T-helper 1 cell (primary cell): ENCODE measurements at regions not wholly inside any gene's neighbourhood (a gene's known extent, or its start where the extent isn't known, plus 50 kb on each side); places are given as distances from the start of the nearest gene placed in this dataset.
"Not testable (repeated sequence)": the region's sequence is repeated elsewhere in the genome, so short reads cannot be mapped to it uniquely, and the experiment has no call there.

Source experiments
- DNase-seq, 5 donors: peaks; one replicate each; pipeline ENCODE4 v3.0.0-alpha.2; 2012 to 2020

DNA sequence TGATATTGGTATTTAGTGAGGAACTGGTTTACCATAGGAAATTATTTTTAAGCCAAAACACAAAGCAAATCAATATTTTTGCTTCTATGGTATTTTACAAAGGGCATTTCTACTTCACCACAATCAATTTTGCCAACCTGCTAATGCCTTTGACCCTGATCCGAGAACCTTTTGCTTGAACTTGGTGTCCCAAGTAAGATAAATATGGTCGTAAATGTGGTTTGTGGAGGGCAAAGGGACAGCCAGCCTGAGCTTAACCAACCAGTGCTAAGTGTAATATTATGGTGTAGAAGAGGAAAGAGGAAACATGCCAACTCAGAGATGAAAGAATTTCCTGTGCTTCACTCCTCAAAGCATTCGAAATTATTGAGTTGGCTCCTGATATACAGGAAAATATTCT, 148.4 kb downstream of the C3orf38 start:
- no peak for DNase-seq

DNA sequence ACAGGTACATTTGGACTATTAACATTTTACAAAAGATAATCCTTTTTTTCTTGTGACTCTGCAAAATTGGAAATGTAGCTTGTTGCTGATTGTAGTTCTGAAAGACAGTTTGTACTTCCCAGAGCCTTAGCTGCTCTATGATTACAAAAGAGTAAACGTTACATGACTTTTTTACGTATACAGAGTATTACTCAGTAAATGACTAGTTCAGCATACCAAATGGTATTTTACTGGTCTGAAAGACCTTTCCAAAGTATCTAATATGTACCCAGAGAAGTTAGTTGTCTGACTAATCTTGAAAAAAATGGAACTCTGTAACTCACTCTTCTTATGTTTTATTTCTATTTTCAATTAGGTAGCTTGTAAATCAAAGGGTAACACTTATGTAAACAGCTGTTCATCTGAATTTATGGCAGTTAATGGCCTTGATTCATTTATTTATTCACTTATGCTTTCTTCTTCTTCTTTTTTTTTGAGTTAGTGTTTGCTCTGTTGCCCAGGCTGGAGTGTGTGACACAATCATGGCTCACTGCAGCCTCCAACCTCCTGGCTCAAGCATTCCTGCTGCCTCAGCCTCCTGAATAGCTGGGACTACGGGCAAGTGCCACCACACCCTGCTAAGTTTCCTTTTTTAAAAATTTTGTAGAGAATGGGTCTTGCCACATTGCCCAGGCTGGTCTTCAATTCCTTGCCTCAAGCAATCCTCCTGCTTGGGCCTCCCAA, 151.7 kb downstream of the C3orf38 start:
- no peak for DNase-seq

DNA sequence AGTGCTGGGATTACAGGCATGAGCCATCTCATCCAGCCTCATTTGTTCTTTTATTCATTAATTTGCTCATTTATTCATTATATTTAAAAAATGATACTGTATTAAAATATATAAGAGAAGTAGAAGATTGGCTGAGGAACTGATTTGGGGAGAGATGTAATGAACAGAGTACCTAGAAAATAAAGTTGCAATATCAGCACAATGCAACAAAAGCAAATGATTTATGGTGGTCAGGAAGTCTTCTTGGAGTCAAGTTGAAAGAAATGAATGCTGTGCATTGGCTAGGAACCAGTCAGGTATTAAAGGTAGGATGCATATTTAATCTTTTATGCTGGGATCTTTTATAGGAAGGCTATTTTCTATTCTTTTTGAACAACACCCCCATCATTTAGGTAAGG, 152.2 kb downstream of the C3orf38 start:
- no peak for DNase-seq

DNA sequence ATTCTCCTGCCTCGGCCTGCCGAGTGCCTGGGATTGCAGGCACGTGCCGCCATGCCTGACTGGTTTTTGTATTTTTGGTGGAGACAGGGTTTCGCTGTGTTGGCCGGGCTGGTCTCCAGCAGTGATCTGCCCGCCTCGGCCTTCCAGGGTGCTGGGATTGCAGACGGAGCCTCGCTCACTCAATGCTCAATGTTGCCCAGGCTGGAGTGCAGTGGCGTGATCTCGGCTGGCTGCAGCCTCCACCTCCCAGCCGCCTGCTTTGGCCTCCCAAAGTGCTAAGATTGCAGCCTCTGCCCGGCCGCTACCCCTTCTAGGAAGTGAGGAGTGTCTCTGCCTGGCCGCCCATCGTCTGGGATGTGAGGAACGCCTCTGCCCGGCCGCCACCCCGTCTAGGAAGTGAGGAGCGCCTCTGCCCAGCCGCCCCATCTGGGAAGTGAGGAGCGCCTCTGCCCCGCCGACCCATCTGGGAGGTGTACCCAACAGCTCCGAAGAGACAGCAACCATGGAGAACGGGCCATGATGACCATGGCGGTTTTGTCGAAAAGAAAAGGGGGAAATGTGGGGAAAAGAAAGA, 153.7 kb downstream of the C3orf38 start:
- DNase-seq: not testable (repeated sequence)

DNA sequence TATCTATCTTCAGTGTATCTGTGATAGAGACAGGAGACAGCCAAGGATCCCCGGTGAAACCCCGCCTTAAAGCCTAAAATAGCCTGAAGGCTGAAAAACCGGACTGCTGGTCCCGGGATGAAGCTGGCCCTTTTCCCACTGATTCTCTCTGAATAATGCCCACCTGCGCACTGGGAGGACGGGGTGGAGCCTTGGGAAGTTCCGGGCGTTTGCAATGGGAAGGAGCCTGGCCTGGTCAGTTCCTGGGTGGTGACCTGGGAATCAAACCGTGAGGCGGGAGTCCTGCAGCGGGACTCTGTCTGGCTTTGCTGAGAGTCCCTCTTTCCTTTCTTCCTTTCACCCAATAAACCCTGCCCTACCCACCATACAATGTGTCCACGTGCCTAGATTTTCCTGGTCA, 157.9 kb downstream of the C3orf38 start:
- DNase-seq: no peak

DNA sequence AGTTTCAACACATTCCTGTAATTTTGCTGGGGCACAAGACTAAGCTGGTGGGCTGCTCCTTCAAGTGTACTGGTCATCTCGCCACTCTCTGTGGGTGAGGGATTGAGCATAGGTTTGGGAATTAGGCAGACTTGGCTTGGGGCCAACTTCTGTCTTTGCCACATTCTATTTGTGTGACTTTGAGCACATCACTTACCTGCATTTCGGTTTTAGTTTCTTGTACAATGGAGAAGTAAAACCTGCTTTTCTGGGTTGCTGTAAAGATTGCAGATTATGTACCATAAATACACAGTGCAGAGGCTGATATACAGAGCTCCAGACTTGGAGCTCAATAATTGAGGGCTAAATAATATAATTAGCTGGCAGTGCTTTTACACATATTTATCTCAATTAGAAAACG, 162.1 kb downstream of the C3orf38 start:
- DNase-seq: no peak

DNA sequence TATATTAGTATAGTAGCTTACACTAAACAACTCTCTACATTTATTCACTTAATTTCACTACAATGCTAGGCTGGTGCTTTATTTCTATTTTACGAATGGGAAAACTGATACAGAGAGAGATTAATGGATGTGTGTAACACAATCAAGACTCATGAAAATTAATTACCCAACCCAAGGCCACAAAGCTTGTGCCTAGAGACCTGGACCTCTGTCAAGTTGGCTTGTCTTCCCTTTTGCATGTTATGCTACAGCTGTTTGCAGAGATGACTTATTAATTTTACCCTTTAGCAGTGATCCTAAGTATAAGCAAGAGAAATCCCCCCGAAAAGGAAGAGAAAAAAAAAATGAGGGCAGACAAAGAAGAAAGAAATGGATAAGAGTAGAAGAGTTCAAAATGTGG, 162.5 kb downstream of the C3orf38 start:
- no peak for DNase-seq

DNA sequence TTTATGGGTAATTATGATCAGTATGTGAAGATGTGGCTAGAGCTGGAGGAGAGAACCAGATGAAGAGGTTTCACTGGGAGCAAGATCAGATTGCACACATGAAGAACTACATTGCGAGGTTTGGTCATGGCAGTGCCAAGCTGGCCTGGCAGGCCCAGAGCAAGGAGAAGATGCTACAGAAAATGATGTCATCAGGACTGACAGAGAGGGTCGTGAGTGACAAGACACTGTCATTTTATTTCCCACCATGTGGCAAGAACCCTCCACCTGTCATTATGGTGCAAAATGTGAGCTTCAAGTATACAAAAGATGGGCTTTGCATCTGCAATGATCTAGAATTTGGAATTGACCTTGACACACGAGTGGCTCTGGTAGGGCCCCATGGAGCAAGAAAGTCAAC, 168.3 kb downstream of the C3orf38 start:
- DNase-seq: no peak

DNA sequence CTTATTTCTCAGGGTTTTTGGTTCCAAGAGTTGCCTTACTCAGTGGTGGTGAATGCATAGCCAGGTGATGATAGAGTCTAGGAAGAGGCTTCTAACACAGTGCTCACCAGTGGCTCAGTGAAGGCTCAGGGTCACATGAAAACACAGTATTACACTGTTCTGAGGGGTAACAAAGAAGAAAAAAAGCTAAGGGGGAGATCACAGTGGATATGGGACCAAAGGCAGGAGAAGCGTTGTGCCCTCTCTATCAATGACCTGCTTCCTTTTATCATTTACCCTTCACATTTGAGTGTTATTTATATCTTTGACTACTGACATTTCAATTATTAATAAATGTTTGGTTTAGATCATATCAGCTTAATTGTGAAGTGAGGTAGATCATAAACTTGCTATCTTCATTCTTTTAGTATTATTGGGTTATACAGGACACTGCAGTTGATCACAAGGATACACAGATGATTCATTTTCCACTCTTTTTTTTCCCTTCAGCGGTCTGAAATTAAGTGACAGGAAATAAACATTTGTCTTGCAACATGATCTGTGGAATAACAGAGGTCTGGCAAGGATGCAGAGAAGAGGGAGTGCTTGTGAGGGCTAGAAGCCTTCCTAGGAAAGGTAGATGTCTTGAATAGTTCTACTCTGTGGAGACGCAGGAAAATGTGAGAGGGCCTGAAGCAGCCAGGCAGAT, 171.7 kb downstream of the C3orf38 start:
- no peak for DNase-seq

DNA sequence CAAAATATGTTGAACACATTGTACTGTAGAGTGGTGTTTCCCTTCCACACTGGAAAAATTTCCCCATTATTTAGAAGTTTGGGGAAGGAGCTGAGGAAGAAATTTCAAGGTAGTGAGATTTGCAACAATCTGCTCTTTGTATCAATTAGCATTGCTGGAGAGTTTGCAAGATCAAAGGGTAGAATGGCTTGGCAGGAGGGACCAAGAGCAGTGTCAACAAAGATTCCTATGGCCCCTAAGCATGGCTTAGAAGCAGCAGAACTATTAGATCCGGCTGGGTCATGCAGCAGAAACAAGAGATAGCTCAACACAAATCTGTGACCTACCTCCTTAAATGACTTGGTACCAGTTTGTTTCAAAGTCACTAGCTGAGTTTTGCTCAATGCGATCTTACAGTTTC, 175.0 kb downstream of the C3orf38 start:
- DNase-seq: no peak

DNA sequence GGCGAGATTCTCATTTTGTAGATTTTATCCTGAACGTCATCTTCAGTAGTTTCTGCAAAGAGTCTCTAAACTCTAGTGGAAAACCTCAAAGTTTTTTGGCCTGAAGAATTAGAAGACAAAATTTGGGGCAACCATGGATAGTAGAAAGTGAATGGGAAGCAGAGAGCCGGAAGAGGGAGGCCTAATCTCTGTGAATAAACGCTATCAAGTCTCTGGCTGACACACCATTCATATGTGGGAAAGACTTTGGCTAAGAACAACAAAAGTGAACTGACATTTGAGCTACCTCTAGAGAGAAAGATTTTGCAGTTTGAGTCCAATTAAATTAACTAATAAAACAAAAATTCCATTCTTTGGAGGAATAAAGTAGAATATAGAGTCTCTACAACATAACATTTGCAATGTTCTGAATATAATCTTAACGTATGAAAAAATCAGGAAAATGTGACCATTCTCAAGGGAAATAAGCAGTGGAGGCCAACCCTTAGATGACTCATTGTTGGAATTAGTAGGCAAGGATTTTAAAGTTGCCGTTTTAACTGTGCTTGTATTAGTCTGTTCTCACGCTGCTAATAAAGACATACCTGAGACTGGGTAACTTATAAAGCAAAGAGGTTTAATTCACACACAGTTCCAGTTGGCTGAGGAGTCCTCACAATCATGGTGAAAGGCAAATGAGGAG, 184.6 kb downstream of the C3orf38 start:
- no peak for DNase-seq

DNA sequence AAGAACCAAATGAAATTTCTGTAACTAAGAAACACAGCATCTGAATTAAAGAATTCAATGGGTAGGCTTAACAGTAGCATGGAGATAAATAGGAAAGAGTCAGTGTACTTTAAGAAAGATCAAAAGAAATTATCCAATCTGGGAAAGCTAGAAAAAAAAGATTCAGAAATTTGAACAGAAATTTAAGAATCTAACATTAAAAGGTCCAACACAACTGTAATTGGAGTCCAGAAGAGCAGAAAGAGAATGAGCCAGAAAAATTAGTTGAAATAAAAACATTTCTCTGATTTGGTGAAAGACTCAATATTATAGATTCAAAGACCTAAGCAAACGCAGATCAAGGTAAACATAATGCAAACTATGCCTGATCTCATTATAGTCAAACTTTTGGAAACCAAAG, 187.1 kb downstream of the C3orf38 start:
- DNase-seq: no peak

DNA sequence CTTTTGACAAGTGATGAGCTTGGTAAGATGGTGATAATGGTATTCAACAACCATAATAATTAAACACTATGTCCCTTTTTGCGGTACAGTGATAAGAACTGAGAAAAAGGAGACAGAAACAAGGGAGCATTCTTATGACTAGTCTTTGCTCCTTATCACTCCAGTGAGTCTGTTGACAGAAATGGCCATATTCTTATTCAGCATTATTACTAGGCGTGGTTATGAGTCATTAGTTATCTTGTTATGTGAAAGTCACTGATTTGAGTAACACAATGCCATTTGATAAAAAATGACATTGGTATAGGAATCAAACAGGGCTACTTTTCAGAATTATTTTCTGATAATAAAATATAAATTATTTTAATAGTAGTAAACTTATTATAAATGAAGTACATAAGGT, 193.5 kb downstream of the C3orf38 start:
- DNase-seq: no peak

DNA sequence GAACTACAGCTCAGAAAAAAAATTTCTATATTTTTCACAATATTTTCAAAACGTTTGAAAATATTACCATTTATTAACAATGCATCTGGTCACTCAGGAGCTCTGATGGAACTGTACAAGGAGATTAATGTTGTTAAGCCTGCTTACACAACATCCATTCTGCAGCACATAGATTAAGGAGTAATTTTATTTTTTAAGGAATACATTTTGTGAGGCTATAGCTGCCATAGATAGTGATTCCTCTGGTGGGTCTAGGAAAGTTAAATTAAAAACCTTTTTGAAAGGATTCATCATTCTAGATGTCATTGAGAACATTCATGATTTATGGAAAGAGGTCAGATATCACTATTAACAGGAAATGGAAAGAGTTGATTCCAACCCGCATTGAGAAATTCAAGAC, 196.9 kb downstream of the C3orf38 start:
- DNase-seq: no peak

DNA sequence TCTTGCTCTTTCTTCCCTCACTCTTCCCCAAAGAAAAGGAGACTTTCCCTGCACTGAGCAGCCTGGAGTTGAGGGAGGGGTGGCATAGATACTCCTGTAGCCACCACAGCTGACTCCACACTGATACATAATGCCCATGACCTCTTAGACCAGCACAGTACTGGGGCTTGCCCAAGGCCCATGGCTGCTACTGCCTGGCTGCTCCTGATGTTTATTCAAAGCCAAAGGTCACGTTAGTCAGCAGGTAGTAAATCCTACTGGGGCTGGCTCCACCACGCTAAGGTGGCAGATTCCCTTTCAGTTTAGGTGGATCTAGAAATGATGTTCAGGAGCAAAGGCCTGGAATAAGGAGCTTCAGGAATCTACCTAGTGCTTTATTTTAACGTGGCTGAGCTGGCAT, 212.7 kb downstream of the C3orf38 start:
- no peak for DNase-seq

DNA sequence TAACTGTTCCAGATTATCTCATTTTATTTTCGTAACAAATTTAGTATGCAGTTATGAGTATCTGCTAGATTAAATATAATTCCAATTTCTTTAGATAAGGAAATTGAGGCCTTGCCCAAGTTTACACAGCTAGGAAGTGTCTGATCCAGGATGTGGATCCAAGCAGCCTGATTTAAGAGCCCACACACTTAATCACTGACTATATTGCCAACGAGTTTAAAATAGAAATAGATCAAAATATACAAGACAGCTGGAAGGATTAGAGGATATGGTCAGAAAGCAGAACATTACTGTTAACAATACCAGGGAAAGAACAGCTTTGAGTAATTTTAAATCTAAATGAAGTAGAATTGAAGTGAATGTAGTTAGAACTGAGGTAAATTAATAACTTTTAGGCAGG, 215.2 kb downstream of the C3orf38 start:
- no peak for DNase-seq

DNA sequence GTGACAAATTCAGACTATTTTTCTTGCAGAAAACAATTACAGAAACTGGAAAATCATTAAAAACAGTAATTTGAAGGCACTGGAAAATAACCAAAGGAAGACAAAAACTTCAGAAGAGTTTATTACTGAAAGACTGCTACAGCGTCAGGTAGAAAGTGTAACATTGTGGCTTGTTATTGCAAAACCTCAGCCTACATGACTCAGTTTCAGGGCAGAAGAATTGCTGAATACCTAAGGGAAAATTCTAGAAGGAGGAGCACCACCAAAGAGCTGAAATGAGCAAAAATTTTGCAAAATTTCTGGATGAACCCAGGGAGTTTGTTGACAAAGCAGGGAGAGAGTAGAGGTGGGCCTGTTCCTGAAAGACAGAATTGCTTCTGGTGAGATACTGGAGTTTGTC, 219.6 kb downstream of the C3orf38 start:
- DNase-seq: no peak

DNA sequence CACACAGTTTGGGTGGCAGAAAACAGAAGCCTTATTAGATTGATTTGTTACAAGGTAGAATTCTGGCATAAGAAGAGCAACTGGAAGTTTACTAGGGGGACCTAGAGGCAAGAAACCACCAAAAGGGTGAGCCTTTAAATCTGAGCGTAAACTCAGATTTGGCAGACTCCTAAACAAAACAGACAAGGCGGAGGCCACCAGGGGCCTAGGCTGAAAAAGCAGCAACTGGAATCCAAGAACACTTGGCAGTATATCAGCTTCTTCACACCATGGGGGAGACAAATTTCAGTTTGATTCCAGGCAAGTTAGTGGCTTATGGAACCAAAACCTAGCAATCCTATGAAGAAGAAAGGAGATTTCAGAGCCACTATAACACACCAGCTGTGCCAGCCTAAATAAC, 220.0 kb downstream of the C3orf38 start:
- DNase-seq: no peak

DNA sequence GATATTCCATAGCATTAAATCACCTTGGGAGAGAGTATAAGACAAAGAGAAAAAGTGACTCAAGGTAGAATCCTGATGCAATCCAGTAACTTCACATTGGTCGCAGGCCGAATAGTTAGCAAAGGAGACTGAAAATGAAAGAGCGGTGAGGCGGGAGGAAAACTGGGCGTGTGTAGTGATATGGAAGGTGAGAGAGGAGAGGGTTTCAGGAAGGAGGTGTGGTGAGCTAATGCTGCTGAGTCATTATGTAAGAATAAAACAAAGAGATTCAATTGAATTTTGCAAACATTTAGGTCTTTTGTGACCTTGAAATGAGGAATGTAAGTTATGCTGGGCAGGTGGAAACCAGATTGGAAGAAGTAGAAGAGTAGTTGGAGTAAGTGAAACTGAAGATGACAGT, 235.3 kb downstream of the C3orf38 start:
- no peak for DNase-seq

DNA sequence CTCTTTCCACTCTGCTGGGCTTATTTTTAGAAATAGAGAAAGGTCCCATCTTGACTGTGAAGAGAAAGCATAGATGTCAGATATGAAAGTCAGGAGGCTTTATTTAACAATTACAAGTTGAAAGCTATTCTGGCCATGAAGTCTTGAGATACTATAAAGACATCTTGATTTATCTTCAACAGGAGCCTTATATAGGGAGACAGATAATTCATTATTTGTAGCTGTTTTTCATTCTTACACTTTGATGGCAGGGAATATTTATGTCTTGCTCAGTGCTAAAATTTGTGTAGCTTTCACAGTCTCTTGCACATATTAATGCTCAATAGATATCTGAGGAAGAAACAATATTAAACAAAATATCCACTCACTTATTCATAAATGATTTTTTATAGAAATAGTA, 248.8 kb downstream of the C3orf38 start:
- no peak for DNase-seq

DNA sequence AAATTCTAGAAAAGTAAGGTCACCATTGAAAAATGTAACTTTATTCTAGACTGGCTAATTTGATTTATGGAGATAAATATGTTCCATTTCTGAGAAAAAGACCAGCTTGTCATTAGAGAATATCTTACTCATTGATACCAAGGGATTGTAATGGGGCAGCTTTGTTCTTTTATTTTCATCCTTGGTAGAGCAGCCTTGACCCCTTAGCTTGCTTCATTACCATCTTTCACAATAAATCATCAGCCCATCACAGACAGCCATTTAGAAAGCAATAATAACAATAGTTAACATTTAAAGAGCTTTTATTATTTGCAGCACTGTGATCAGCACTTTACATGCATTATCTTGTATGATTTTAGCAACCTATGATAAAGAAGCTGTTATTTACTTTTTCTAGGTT, 253.6 kb downstream of the C3orf38 start:
- no peak for DNase-seq

DNA sequence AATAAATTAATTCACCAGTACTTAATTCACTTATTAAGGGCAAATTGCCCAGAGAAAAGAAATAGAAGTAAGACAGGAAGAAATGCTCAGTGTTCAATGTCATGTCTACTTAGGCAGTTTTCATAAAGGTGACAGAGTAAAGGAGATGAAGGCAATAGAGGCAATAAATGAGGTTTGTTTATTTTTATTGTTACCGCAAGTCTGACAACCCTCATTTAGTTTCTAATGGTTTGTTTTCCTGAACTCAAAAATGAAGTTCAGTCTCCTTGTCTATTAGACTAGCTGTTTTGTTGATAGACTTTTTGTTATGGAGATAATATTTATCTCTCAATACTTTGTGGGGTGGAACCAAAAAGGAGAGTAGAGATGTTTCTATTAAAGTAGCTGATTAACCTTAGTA, 258.3 kb downstream of the C3orf38 start:
- no peak for DNase-seq

DNA sequence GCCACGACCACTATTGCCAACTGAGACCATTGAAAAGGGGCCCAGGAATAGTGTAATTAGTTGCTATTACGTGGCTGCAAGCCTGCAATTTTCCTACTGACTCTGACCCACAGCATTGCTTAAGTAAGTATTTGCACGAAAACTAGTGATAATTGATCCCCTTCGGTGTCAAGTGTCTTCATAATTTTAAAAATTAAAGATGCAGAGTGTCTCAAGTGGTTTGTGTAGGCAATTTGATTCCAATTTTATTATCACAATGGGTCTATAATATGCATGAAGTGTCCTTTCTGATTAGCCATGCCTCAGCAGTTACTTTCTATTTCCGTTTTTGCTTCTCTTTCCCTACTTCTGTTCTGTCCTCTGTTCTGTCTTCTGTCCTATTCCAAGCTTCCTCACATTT, 259.2 kb downstream of the C3orf38 start:
- no peak for DNase-seq

DNA sequence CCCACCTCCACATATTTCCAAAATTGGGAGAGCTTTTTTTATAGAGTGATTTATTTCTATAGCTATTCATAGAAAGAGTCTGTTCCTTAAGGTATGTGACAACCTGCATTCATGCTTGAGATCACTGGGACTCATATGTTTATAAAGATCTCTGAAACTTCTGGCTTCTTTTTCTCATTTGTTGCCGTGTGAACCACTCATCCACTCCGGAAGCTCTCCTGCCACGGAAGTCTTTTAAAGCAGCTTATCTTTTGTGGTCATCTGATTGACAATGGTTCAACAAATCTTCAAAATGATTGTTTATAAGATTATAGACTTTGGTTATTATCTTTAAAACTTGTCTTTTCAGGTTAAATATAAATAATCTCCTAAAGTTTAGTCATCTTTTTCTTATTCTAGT, 260.5 kb downstream of the C3orf38 start:
- peak in 1 of 5 donors; percentile 1 for DNase-seq
